Stimulated activated CD8-positive, alpha-beta memory T cell treated with anti-CD3 and anti-CD28 coated beads, Interleukin-7, amount 100 ng/mL, for 1 hour (primary cell): ENCODE measurements at regions not wholly inside any gene's neighbourhood (a gene's known extent, or its start where the extent isn't known, plus 50 kb on each side); places are given as distances from the start of the nearest gene placed in this dataset.
"Not testable (repeated sequence)": the region's sequence is repeated elsewhere in the genome, so short reads cannot be mapped to it uniquely, and the experiment has no call there.

Experiments used
- DNase-seq, 2 donors: peaks; one replicate each; pipeline ENCODE4 v3.0.0-alpha.2; 2020; ENCODE audit warnings: low read depth in 2 of 2

GRCh38 chr18:41695441-41695840, 259.6 kb upstream of the PIK3C3 start:
- DNase-seq, result no peak

- no peak for DNase-seq
Observed at GRCh38 chr18:41693008-41693407, 262.0 kb upstream of the PIK3C3 start.

GRCh38 chr18:41690332-41691127, 264.5 kb upstream of the PIK3C3 start:
- DNase-seq, result no peak

- no peak for DNase-seq
Observed at GRCh38 chr18:41687138-41687537, 267.9 kb upstream of the PIK3C3 start.

GRCh38 chr18:41681138-41681880, 273.7 kb upstream of the PIK3C3 start:
- DNase-seq, result no peak

GRCh38 chr18:41674506-41674905, 280.5 kb upstream of the PIK3C3 start:
- no peak for DNase-seq

GRCh38 chr18:41666231-41666630, 288.8 kb upstream of the PIK3C3 start:
- DNase-seq, result no peak

GRCh38 chr18:41665210-41665609, 289.8 kb upstream of the PIK3C3 start:
- no peak for DNase-seq

GRCh38 chr18:41660654-41661053, 294.4 kb upstream of the PIK3C3 start:
- DNase-seq, result no peak

GRCh38 chr18:41659438-41660130, 295.4 kb upstream of the PIK3C3 start:
- DNase-seq, result no peak

- DNase-seq, result no peak
Observed at GRCh38 chr18:41657189-41657588, 297.8 kb upstream of the PIK3C3 start.

- DNase-seq, result no peak
Observed at GRCh38 chr18:41655074-41655473, 300.0 kb upstream of the PIK3C3 start.

GRCh38 chr18:41647914-41648313, 307.1 kb upstream of the PIK3C3 start:
- DNase-seq, result no peak

- no peak for DNase-seq
Observed at GRCh38 chr18:41646915-41647620, 308.0 kb upstream of the PIK3C3 start.

GRCh38 chr18:41645589-41646360, 309.3 kb upstream of the PIK3C3 start:
- no peak for DNase-seq

- no peak for DNase-seq
Observed at GRCh38 chr18:41644466-41644865, 310.6 kb upstream of the PIK3C3 start.

- no peak for DNase-seq
Observed at GRCh38 chr18:41643427-41643826, 311.6 kb upstream of the PIK3C3 start.

GRCh38 chr18:41642756-41643155, 312.3 kb upstream of the PIK3C3 start:
- DNase-seq, result no peak

GRCh38 chr18:41639218-41639617, 315.8 kb upstream of the PIK3C3 start:
- DNase-seq, result no peak

- not testable (repeated sequence) for DNase-seq
Observed at GRCh38 chr18:41631723-41632285, 323.2 kb upstream of the PIK3C3 start.
